ENCODE measurements at regions not wholly inside any gene's neighbourhood (a gene's known extent, or its start where the extent isn't known, plus 50 kb on each side); places are given as distances from the start of the nearest gene placed in this dataset.

- TF ChIP-seq CTCF (IDR thresholded peaks at IDR 0.05) (no peak), POLR2A (IDR thresholded peaks at IDR 0.05) (no peak), POLR2AphosphoS5 (IDR thresholded peaks at IDR 0.05) (no peak), EP300 (IDR thresholded peaks at IDR 0.05) (no peak)
Observed at GRCh38 chr2:439077-439476, 151.2 kb upstream of the ALKAL2 start.

All from sigmoid colon (tissue), 4 donors.